HG03439 (cell line): ENCODE measurements at regions not wholly inside any gene's neighbourhood (a gene's known extent, or its start where the extent isn't known, plus 50 kb on each side); places are given as distances from the start of the nearest gene placed in this dataset.

Source experiments
- ATAC-seq: cut with Tn5 transposase; IDR thresholded peaks from one replicate; pipeline ENCODE4 v1.9.1; 2021; ENCODE audit warnings: mild to moderate bottlenecking, moderate library complexity; ENCODE audit not compliant: unreplicated experiment

DNA sequence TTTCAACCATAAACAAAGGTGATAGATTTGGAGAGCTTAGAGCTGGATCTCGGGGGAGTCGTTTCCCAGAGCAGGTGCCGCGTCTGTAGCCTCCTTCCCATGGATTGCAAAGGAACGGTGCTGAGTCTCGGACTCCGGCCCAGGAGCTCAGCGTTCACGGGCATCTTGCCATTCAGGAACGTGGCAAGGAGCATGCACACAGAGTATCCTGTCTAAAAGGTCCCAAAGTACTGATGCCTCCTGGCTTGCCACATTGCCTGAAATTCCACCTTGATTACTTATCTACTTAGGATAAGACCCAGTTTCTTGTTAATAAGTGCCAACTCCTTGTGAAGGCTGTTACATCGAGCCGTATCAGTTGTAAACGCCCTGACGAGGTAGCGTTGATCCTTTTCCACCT is 197.8 kb upstream of the MYT1L start:
- no peak for ATAC-seq

DNA sequence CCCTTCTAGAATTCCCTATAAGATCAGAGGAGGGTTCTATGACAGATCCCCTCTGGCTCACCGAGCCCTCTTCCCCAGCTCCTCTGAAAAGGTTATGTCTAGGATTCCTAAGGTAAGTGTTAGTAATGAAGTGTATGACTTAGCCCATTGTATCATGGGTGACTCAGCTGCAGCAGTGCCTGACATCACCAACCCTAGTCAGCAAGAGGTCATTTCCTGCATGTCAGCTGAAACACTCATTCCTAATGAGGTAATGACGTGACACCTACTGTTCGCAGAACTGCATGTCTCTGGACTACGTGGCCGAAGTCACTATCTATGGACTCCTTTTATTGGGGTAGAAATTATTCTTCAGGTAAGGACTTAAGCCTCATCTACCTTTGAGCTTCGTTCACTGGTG is 196.1 kb upstream of the MYT1L start:
- ATAC-seq = no peak

GRCh38 chr2:2524348-2524941 is 193.4 kb upstream of the MYT1L start:
- ATAC-seq = no peak

GRCh38 chr2:2523461-2524347 is 192.6 kb upstream of the MYT1L start:
- ATAC-seq = no peak

DNA sequence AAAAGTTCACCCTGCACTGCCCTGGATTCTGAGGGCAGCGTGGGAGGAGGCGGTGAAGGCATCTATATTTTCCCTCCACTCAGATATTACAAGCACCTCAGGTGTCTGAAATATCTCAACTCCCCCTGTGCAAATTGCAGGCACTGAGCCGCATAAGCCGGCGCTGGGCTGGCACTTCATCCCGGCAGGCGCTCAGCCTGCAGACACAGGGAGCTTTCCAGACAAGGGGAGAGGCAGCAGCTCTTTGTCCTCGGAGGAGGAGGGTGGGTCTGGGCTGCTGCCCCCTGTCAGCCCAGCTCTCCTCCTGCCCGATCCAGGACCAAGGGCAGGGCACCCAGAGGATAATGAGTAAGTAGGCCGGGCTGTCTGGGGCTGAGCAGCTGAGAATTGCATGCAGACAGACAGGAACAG is 189.3 kb upstream of the MYT1L start:
- ATAC-seq = no peak

GRCh38 chr2:2519381-2519780 is 188.3 kb upstream of the MYT1L start:
- no peak for ATAC-seq

- ATAC-seq = no peak
Observed at GRCh38 chr2:2517399-2517798, 186.3 kb upstream of the MYT1L start.

GRCh38 chr2:2516386-2516785 is 185.3 kb upstream of the MYT1L start:
- ATAC-seq = no peak

DNA sequence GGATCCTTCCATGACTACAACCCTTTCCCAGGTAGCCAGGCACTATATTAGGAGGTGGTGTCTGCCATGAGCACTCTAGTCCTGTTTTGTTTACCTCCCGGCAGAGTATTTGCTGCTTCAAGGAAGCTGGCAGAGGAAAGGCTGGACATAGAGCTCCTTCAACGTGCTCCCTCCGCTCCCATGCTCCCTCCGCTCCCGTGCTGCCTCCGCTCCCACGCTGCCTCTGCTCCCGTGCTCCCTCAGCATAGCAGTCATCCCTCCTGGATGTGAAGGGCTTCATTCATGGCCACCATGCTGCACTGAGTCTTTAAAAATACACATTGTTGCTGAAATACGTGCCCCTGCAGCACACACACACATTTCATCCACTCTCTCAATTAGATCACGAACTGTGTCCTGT is 181.9 kb upstream of the MYT1L start:
- ATAC-seq = no peak

- ATAC-seq = no peak
Observed at GRCh38 chr2:2507417-2507997, 176.4 kb upstream of the MYT1L start.

DNA sequence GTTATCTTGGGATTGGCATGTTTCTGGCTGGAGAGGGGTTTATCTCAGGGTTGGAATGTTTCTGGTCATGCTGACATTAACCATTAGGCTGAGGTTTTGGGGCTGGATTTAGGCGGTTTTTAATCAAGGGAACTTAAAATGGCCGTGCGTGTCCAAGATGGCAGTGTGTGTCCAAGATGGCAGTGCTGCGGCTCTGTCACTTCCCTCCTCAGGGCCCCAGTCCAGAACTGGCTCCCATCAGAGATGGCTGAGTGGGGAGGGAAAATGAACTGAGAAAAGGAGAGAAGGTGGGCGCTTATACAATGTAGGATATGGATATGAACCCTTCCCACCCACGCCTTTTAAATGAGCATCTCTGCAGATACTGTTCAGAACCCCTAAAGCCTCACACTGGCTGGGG is 175.5 kb upstream of the MYT1L start:
- ATAC-seq = no peak

DNA sequence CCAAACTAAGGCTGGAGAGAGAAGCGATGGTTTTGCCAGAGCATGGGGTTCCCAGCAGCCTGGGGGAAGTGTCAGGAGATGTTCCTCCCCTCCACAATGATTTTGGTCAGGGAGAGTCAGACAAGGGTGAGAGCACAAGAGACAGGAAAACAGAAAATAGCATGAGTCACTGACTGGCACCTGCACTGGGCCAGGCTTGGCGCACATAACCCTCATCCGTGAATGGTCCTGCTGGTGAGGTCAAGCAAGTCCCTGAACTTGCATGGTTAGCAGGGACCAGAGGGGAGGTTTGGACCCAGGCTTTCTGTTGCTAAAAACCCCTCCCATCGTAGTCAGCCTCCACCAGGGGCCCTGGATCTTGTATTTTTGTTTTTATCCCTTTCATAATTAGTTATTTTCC is 174.5 kb upstream of the MYT1L start:
- no peak for ATAC-seq

DNA sequence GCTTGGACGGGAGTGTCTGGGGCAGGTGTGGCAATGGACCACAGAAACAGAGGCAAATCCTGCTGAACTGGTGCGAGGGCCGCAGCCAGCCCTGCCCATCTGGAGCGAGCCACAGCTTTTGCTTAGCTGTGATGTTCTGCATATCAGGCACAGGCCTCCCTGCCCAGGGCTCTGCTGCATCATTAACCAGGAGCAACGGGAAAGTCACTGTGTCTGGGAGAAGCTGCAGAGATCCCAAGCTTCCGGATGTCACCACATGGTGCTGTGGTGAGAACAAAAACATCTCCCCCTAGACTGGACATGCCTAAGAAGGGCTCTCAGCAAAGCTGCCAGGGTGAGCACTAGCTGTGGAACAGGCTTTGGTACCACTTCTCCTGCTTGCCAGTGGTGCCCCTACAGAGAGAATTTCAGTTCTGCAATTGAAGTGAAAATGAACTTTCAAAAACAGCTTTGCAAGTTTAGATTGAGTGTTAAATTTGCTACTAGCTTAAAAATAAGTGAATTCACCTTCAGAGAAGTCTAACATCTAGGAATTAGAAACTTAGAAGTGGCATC is 172.9 kb upstream of the MYT1L start:
- ATAC-seq = no peak

DNA sequence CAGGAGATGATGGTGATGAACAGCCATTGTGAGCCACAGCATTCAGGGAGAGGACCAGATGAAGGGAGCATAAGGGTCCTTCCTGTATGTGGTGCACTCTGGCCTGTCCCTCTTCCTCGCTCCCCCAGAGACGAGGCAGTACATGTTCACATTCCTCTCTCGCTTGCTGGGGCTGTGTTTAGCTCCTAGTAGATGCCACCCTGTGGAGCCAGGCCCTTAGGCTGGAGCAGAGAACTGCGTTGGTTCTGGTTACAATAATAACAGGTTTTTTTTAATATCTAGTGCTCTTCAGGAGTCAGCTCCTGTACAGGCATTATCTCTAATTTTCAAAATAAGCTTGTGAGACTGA is 171.1 kb upstream of the MYT1L start:
- ATAC-seq = no peak

GRCh38 chr2:2501454-2502200 is 170.6 kb upstream of the MYT1L start:
- no peak for ATAC-seq

- no peak for ATAC-seq
Observed at GRCh38 chr2:2495606-2496005, 164.5 kb upstream of the MYT1L start.

DNA sequence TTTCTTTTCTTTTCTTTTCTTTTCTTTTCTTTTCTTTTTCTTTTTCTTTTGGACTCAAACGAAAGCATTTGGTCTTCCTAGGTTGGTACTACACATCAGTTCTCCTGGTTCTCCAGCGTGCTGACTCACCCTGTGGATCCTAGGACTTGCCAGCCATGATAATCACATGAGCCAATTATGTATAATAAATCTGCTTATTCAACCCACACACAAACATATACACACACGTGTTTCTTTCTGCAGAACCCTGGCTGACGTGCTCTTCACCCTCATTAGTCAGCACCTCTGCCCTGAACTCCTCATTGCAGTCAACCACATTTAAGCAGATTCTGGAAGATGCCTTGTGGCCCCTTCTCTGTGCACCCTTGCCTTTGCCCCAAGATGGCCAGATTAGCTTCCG is 162.4 kb upstream of the MYT1L start:
- ATAC-seq = no peak

GRCh38 chr2:2492800-2493199 is 161.7 kb upstream of the MYT1L start:
- no peak for ATAC-seq

DNA sequence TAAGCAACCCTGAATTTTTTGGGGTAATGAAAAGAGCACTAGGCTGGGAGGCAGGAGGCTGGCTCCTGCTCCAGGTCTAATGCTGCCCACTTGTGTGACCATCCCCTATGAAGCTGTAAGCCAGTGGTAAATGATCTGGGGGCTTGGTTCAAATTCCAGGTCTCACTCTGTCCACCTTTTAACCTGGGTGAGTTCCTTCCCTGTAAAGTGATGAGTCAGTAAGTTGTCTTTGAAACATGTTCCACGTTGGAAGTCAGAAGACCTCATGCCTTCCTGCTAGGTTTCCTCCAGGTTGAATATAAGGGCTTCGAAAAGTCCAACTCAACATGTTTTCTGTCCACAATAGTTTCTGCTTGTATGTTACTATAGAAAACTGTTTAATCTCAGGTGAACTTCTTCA is 160.9 kb upstream of the MYT1L start:
- ATAC-seq = no peak

DNA sequence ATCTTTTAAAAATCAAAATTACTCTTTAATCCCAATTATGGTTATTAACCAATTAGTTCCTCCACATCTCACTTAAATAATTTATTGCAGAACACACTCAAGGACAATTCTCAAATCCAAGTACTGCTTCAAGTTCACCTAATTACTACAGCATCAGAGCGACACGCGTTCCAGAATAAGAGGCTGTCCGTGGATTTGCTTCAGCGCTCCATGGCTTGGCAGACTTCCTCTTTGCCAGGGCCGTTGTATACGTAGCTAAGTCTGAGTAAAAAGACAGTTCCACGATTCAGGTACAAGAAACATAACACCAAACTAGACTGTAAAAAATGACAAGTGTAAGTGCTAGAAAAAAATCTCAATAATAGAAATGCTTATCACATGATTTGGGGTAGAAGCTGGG is 153.2 kb upstream of the MYT1L start:
- ATAC-seq = no peak

DNA sequence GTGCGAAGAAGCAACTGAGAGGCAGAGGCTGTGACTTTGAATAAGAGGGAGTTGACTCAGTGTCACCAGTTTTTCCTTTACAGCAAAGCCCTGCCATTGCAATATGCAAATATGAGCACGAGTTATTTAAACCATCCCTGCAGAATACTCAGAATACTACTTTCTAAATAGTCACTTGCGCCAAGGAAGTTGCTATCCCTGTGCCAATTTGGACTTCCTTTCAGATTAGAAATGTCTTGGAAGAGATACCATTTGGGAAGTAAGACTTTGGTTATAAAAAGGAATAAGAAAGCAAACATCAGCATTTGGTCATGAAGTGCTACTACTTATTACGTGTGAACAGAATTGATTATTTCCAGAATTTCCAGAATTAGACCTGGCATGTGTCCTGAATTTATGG is 151.8 kb upstream of the MYT1L start:
- ATAC-seq = no peak
